ENCODE measurements at regions not wholly inside any gene's neighbourhood (a gene's known extent, or its start where the extent isn't known, plus 50 kb on each side); places are given as distances from the start of the nearest gene placed in this dataset.

- TF ChIP-seq CTCF (conservative IDR thresholded peaks at IDR 0.05; ENCODE audit: low read length) (no peak), EZH2phosphoT487 (IDR thresholded peaks at IDR 0.05; ENCODE audit: borderline replicate concordance, low read depth, low read length) (no peak)
These were observed 1771.7 kb upstream of the CDH9 start for GRCh38 chr5:28809811-28810750.

Data from OCI-LY7 (cell line).